ENCODE measurements at regions not wholly inside any gene's neighbourhood (a gene's known extent, or its start where the extent isn't known, plus 50 kb on each side); places are given as distances from the start of the nearest gene placed in this dataset.

DNA sequence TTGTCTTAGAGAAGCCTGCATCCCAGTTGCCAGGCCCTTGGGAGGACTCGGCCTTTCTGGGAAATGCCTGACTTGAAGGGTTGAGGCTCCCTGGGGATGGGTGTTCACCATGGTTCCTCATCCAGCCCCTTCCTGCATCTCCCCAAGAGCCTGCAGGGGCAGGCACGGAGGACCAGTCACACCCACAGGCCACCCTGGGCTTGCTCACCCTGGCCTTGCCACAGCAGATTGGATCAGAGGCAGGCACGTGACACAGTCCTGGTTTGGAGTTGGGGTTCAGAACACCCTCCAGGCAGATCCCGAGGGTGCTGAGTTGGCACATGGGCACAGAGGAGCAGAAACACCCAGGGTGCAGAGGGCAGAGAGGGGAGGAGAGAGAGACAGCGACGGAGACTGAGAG lies 286.1 kb downstream of the PBX3 start:
- no peak overlapping the region for H3K4me3 ChIP-seq (ENCODE audit: low read depth, low read length)
- ChIA-PET CTCF (no interaction called here), POLR2A (no interaction called here)
- DNase-seq (ENCODE audit: low read depth) = no peak
- TF ChIP-seq, protein P1, sequence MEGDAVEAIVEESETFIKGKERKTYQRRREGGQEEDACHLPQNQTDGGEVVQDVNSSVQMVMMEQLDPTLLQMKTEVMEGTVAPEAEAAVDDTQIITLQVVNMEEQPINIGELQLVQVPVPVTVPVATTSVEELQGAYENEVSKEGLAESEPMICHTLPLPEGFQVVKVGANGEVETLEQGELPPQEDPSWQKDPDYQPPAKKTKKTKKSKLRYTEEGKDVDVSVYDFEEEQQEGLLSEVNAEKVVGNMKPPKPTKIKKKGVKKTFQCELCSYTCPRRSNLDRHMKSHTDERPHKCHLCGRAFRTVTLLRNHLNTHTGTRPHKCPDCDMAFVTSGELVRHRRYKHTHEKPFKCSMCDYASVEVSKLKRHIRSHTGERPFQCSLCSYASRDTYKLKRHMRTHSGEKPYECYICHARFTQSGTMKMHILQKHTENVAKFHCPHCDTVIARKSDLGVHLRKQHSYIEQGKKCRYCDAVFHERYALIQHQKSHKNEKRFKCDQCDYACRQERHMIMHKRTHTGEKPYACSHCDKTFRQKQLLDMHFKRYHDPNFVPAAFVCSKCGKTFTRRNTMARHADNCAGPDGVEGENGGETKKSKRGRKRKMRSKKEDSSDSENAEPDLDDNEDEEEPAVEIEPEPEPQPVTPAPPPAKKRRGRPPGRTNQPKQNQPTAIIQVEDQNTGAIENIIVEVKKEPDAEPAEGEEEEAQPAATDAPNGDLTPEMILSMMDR (IDR thresholded peaks at IDR 0.05; ENCODE audit: insufficient read depth, low read depth, low read length) = no peak
- H3K27me3 ChIP-seq (ENCODE audit: control insufficient read depth, insufficient read depth, low read length) = peaks cover 7% of the 10 kb centered on the region
- H3K36me3 ChIP-seq (ENCODE audit: control insufficient read depth, insufficient read depth, low read length) = no peaks in the 10 kb centered on the region

DNA sequence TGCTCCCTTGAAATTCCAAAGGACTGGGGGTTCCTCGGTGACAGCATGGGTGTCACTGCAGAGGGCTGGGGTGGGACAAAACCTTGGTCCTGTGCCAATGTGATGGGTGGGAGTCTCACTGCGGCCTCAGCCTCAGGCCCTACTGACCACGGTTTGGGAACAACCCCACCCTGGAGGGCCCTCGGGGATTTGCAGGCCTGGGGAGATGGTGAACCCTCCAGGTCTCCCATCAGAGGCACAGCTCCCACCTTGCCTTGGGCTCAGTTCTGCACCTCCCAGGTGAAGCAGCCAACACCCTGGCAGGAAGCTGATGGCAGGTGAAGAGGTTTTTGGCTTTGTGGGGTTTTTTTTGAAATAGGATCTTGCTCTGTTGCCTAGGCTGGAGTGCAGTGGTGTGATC lies 286.8 kb downstream of the PBX3 start:
- no peak overlapping the region for H3K4me3 ChIP-seq (ENCODE audit: low read depth, low read length)
- POLR2A ChIA-PET = no interaction called here
- H3K27me3 ChIP-seq (ENCODE audit: control insufficient read depth, insufficient read depth, low read length) = peaks cover 11% of the 10 kb centered on the region
- CTCF ChIA-PET = interaction anchor here (0.6 kb wide), 1 partner anchor 23 kb away, joined by 3 read pairs; no protein-coding TSS in a partner anchor
- TF ChIP-seq, protein P1 (IDR thresholded peaks at IDR 0.05; ENCODE audit: insufficient read depth, low read depth, low read length) = no peak
- DNase-seq (ENCODE audit: low read depth) = no peak
- no peaks in the 10 kb centered on the region for H3K36me3 ChIP-seq (ENCODE audit: control insufficient read depth, insufficient read depth, low read length)

- Histone ChIP-seq H3K4me3 (ENCODE audit: low read depth, low read length) (no peak overlapping the region), H3K36me3 (ENCODE audit: control insufficient read depth, insufficient read depth, low read length) (no peaks in the 10 kb centered on the region), H3K27me3 (ENCODE audit: control insufficient read depth, insufficient read depth, low read length) (peaks cover 12% of the 10 kb centered on the region)
- no peak for DNase-seq (ENCODE audit: low read depth)
- ChIA-PET POLR2A (no interaction called here), CTCF (no interaction called here)
- TF ChIP-seq, protein P1 (IDR thresholded peaks at IDR 0.05; ENCODE audit: insufficient read depth, low read depth, low read length) = no peak
Measured at GRCh38 chr9:126036881-126037291, 289.7 kb downstream of the PBX3 start.

DNA sequence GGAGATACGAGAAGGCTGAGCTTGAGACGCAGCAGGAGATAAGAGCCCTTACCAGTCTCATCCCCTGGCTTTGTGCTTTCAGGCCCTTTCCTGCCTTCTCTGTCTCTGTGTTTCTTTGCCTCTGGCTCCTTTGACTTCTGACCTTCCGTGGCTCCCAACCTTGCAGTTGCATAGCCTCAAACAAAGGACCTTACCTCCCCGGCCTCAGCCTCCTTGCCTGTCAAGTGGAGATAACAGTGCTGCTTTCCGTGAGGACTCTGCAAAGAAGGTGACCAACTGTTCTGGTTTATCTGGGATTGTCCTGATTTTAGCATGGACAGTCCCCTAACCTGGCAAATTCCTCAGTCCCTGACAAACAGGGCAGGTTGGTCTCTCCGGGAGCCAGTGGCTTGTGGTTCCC lies 287.8 kb upstream of the MVB12B start:
- peaks cover 13% of the 10 kb centered on the region for H3K27me3 ChIP-seq (ENCODE audit: control insufficient read depth, insufficient read depth, low read length)

GRCh38 chr9:126043681-126044080 lies 282.9 kb upstream of the MVB12B start:
- Histone ChIP-seq H3K36me3 (ENCODE audit: control insufficient read depth, insufficient read depth, low read length) (no peaks in the 10 kb centered on the region), H3K27me3 (ENCODE audit: control insufficient read depth, insufficient read depth, low read length) (peaks cover 5% of the 10 kb centered on the region), H3K4me3 (ENCODE audit: low read depth, low read length) (no peak overlapping the region)
- no peak for DNase-seq (ENCODE audit: low read depth)
- CTCF ChIA-PET = no interaction called here
- TF ChIP-seq, protein P1 (IDR thresholded peaks at IDR 0.05; ENCODE audit: insufficient read depth, low read depth, low read length) = no peak
- POLR2A ChIA-PET = no interaction called here

More for the DNA sequence above, 287.8 kb upstream of the MVB12B start:
- no peak overlapping the region for H3K4me3 ChIP-seq (ENCODE audit: low read depth, low read length)
- no peak for DNase-seq (ENCODE audit: low read depth)
- TF ChIP-seq, protein P1 (IDR thresholded peaks at IDR 0.05; ENCODE audit: insufficient read depth, low read depth, low read length) = no peak
- POLR2A ChIA-PET = no interaction called here
- H3K36me3 ChIP-seq (ENCODE audit: control insufficient read depth, insufficient read depth, low read length) = no peaks in the 10 kb centered on the region
- CTCF ChIA-PET = no interaction called here
